ENCODE measurements at regions not wholly inside any gene's neighbourhood (a gene's known extent, or its start where the extent isn't known, plus 50 kb on each side); places are given as distances from the start of the nearest gene placed in this dataset.

DNA sequence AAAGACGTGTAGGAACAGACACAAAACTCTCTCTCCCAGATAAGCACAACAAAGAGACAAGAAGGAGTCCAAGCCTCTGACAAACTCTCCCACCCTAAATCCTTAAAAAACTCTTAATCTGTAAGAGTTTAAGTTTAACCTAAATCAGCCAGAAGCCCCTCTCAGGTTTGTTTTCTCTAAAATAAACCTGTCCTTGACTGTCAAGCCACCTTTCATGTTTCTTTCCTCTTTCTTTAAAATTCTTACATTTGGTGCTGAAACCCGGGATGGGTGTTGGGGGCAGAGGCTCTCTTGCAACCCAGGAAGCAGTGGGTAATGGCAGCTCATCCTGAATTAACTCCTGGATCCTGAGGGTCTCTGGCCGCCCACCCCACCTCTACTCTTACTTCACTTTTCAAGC lies 107.8 kb upstream of the TENT5D start:
- Histone ChIP-seq H3K79me1 (ENCODE audit: low read depth, low read length) (no peaks in the 10 kb centered on the region), H3K14ac (ENCODE audit: insufficient read length) (no peak overlapping the region), H3K27ac (ENCODE audit: low read depth, low read length) (no peak overlapping the region), H2BK12ac (ENCODE audit: low read depth, low read length) (no peak overlapping the region), H2BK120ac (replicated peaks; ENCODE audit: low read depth, low read length) (no peak overlapping the region), H3K9ac (replicated peaks in 1 of 4; ENCODE audit: extremely low read depth in 1 of 4, low read depth in 3 of 4, low read length in 3 of 4) (no peak overlapping the region), H3K4me1 (replicated peaks in 1 of 4; ENCODE audit: control insufficient read depth in 3 of 4, insufficient read depth in 4 of 4, low read length in 3 of 4) (no peaks in the 10 kb centered on the region), H4K8ac (ENCODE audit: extremely low read depth, insufficient read depth, low read length) (no peak overlapping the region), H2BK5ac (ENCODE audit: low read depth, low read length) (no peak overlapping the region), H3K27me3 (replicated peaks in 1 of 4; ENCODE audit: control insufficient read depth in 3 of 4, extremely low read depth in 1 of 4, insufficient read depth in 3 of 4, low read length in 3 of 4) (no peaks in the 10 kb centered on the region), H3K9me3 (ENCODE audit: insufficient read depth in 2 of 2, low read depth in 1 of 2, low read length in 1 of 2) (peaks cover 0 to 10% of the 10 kb centered on the region in 2 experiments; a peak in 1 of 4 replicates), H3K18ac (ENCODE audit: extremely low read depth, low read length) (no peak overlapping the region), H4K20me1 (replicated peaks in 1 of 2; ENCODE audit: control insufficient read depth in 1 of 2, insufficient read depth in 2 of 2, low read length in 2 of 2) (no peaks in the 10 kb centered on the region), H2AFZ (ENCODE audit: low read length) (no peak overlapping the region), H2AK5ac (ENCODE audit: low read depth, low read length) (no peak overlapping the region), H4K5ac (ENCODE audit: insufficient read length, low read depth, low read length) (no peak overlapping the region), H2BK20ac (ENCODE audit: low read length) (no peak overlapping the region), H3K4ac (replicated peaks; ENCODE audit: insufficient read length, low read depth, low read length) (no peak overlapping the region), H3K4me3 (ENCODE audit: extremely low read depth in 1 of 4, insufficient read depth in 2 of 4, low read depth in 3 of 4, low read length in 4 of 4) (no peak overlapping the region), H4K91ac (replicated peaks; ENCODE audit: insufficient read length, low read length) (no peak overlapping the region), H2BK15ac (ENCODE audit: low read length) (no peak overlapping the region), H3K56ac (replicated peaks; ENCODE audit: insufficient read length, low read depth, low read length) (no peak overlapping the region), H3K36me3 (ENCODE audit: control insufficient read depth in 2 of 4, insufficient read depth in 4 of 4, low read length in 3 of 4) (no peaks in the 10 kb centered on the region), H3K23me2 (ENCODE audit: low read depth, low read length) (no peaks in the 10 kb centered on the region), H3K23ac (ENCODE audit: insufficient read length) (no peak overlapping the region), H3K4me2 (ENCODE audit: insufficient read depth in 1 of 2, low read depth in 2 of 2, low read length in 2 of 2) (no peak overlapping the region), H3K79me2 (ENCODE audit: control insufficient read depth in 1 of 2, insufficient read depth in 2 of 2, low read length in 2 of 2) (no peaks in the 10 kb centered on the region)
- POLR2A ChIA-PET (ENCODE audit: partially characterized antibody) = no interaction called here
- WGBS, 2 experiments (ENCODE audit: extremely low coverage in 1 of 2, insufficient coverage in 1 of 2, insufficient read length in 1 of 2, insufficient replicate concordance in 2 of 2, low coverage in 1 of 2, low lambda C conversion rate in 2 of 2, missing lambda C conversion rate in 1 of 2) = 86% methylated on average over 3 of the region's 3 CpGs; no CpG with 5 or more reads in 1 of the 2 experiments
- no peak for DNase-seq (ENCODE audit: low read depth in 1 of 2, low spot score in 2 of 2)
- no peak for FAIRE-seq
- CTCF ChIA-PET (ENCODE audit: partially characterized antibody) = no interaction called here
- TF ChIP-seq GABPA (IDR thresholded peaks at IDR 0.05; ENCODE audit: borderline replicate concordance, insufficient read depth, low read length) = no peak
- TF ChIP-seq CTBP2 (IDR thresholded peaks at IDR 0.05; ENCODE audit: borderline replicate concordance, insufficient read depth, insufficient read length, low read length) = no peak
- TF ChIP-seq EZH2 (IDR thresholded peaks at IDR 0.05; ENCODE audit: low read depth, low read length, severe bottlenecking) = no peak
- no peak for TF ChIP-seq SAP30 (IDR thresholded peaks at IDR 0.05; ENCODE audit: insufficient read depth, insufficient replicate concordance, low read length)
